H1 (cell line): ENCODE measurements at regions not wholly inside any gene's neighbourhood (a gene's known extent, or its start where the extent isn't known, plus 50 kb on each side); places are given as distances from the start of the nearest gene placed in this dataset.
A peak's percentile ranks its signal among the peaks of the same experiment; 100 is the strongest.

Experiments used
- BCL11A ChIP-seq, 2 experiments: IDR thresholded peaks; one replicate each; pipeline ENCODE4 v1.6.1; 2011; ENCODE audit warnings: low read depth in 2 of 2, low read length in 2 of 2, mild to moderate bottlenecking in 2 of 2
- EGR1 ChIP-seq: IDR thresholded peaks from 2 replicates; pipeline ENCODE4 v1.6.1; 2011; ENCODE audit warnings: low read depth, low read length, borderline replicate concordance
- RAD21 ChIP-seq, 2 experiments: IDR thresholded peaks in 1 of 2; conservative IDR thresholded peaks in 1 of 2; 2 replicates each; pipeline ENCODE4 v1.6.1; 2011; ENCODE audit warnings: low read depth in 2 of 2, low read length in 2 of 2, improper control_type of control experiment in 1 of 2, inconsistent platforms in 1 of 2, mild to moderate bottlenecking in 1 of 2, moderate library complexity in 1 of 2
- TAF7 ChIP-seq: optimal IDR thresholded peaks from 2 replicates; pipeline ENCODE3; 2011; ENCODE audit warnings: low read depth, mild to moderate bottlenecking, inconsistent platforms, low read length, moderate library complexity, borderline replicate concordance
- TEAD4 ChIP-seq: IDR thresholded peaks from 2 replicates; pipeline ENCODE4 v1.6.1; 2012; ENCODE audit warnings: low read depth, low read length, inconsistent platforms, mixed read lengths
- TF ChIP-seq, protein P1 (sequence below): IDR thresholded peaks from 2 replicates; pipeline ENCODE4 v1.6.1; 2012; ENCODE audit warnings: inconsistent platforms

DNA sequence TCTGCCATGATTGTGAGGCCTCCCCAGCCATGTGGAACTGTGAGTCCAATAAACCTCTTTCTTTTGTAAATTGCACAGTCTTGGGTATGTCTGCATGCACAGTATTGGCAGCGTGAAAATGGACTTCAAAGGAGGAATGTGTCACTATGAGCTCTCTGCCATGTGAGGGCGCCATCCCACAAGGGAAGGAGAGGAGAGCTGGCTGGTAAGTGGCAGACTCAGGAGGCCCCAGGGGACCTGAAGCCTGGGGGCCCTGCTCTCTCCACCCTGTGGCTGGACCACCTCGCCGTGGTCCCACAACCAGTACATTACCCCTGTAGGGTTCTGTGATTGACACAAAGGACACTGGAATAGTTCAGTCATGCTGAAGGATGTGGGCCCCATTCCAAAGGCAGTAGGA lies 122.1 kb downstream of the RPIA start (continued):
- TF ChIP-seq RAD21 (IDR thresholded peaks at IDR 0.05 in 1 of 2, conservative IDR thresholded peaks at IDR 0.05 in 1 of 2; ENCODE audit: low read depth in 2 of 2, low read length in 2 of 2) (peak; percentile 74 to 79), BCL11A (IDR thresholded peaks at IDR 0.05; ENCODE audit: low read depth in 2 of 2, low read length in 2 of 2) (no peak), EGR1 (no peak), TEAD4 (0 out of 2 replicates have a peak, but pooled peaks have one; percentile 7), TAF7 (no peak)
- TF ChIP-seq, protein P1, sequence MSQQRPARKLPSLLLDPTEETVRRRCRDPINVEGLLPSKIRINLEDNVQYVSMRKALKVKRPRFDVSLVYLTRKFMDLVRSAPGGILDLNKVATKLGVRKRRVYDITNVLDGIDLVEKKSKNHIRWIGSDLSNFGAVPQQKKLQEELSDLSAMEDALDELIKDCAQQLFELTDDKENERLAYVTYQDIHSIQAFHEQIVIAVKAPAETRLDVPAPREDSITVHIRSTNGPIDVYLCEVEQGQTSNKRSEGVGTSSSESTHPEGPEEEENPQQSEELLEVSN, result no peak
